Neuronal stem cell (in vitro differentiated cells): ENCODE measurements at regions not wholly inside any gene's neighbourhood (a gene's known extent, or its start where the extent isn't known, plus 50 kb on each side); places are given as distances from the start of the nearest gene placed in this dataset.
"Not testable (repeated sequence)": the region's sequence is repeated elsewhere in the genome, so short reads cannot be mapped to it uniquely, and the experiment has no call there.

Experiments
- DNase-seq: peaks from one replicate; pipeline ENCODE4 v3.0.0-alpha.2; 2013; ENCODE audit warnings: low spot score
- H2AFZ ChIP-seq: one replicate; pipeline ENCODE4 v1.6.1; 2013; ENCODE audit warnings: mild to moderate bottlenecking, low read length, inconsistent platforms
- H2AK5ac ChIP-seq: 2 replicates; pipeline ENCODE4 v1.6.1; 2013; ENCODE audit warnings: low read depth, mild to moderate bottlenecking, inconsistent platforms, low read length, moderate library complexity, mixed read lengths
- H2BK120ac ChIP-seq: 2 replicates; pipeline ENCODE4 v1.6.1; 2013; ENCODE audit warnings: low read depth, mild to moderate bottlenecking, inconsistent platforms, low read length, moderate library complexity, mixed read lengths
- H2BK12ac ChIP-seq: one replicate; pipeline ENCODE4 v1.6.1; 2013; ENCODE audit warnings: low read length, inconsistent platforms
- H2BK15ac ChIP-seq: 2 replicates; pipeline ENCODE4 v1.6.1; 2013; ENCODE audit warnings: mild to moderate bottlenecking, low read length, inconsistent platforms, mixed read lengths
- H2BK5ac ChIP-seq: one replicate; pipeline ENCODE4 v1.6.1; 2013; ENCODE audit warnings: inconsistent platforms, mild to moderate bottlenecking, low read length, moderate library complexity
- H3K14ac ChIP-seq: one replicate; pipeline ENCODE4 v1.6.1; 2013; ENCODE audit warnings: low read length, inconsistent platforms
- H3K18ac ChIP-seq: 2 replicates; pipeline ENCODE4 v1.6.1; 2013; ENCODE audit warnings: low read length, inconsistent platforms
- H3K23ac ChIP-seq: 2 replicates; pipeline ENCODE4 v1.6.1; 2013; ENCODE audit warnings: low read depth, mild to moderate bottlenecking, mixed read lengths, low read length, inconsistent platforms; ENCODE audit not compliant: poor library complexity
- H3K27ac ChIP-seq: replicated peaks from 3 replicates; pipeline ENCODE4 v1.5.1; 2013; ENCODE audit warnings: low read length, inconsistent platforms
- H3K27me3 ChIP-seq, 3 experiments: 2 replicates each; pipeline ENCODE4 v1.6.1; 2013; ENCODE audit warnings: low read length in 3 of 3, mild to moderate bottlenecking in 2 of 3, inconsistent platforms in 1 of 3, low read depth in 1 of 3, mixed read lengths in 1 of 3, moderate library complexity in 1 of 3; ENCODE audit not compliant: control insufficient read depth in 3 of 3, insufficient read depth in 3 of 3
- H3K36me3 ChIP-seq, 2 donors: replicated peaks in 1 of 2; 2 replicates each; pipeline ENCODE4 v1.6.1; 2013; ENCODE audit warnings: low read length in 2 of 2; ENCODE audit not compliant: control insufficient read depth in 2 of 2, insufficient read depth in 2 of 2
- H3K4ac ChIP-seq: 2 replicates; pipeline ENCODE4 v1.6.1; 2013; ENCODE audit warnings: inconsistent platforms, mild to moderate bottlenecking, low read length, moderate library complexity
- H3K4me1 ChIP-seq, 2 donors: 1 replicate in 1 of 2; 2 replicates in 1 of 2; pipeline ENCODE4 v1.6.1; 2013; ENCODE audit warnings: low read length in 2 of 2, low read depth in 1 of 2; ENCODE audit not compliant: control insufficient read depth in 2 of 2, insufficient read depth in 1 of 2
- H3K4me2 ChIP-seq: one replicate; pipeline ENCODE4 v1.6.1; 2013; ENCODE audit warnings: mild to moderate bottlenecking, low read length, inconsistent platforms; ENCODE audit not compliant: insufficient read depth, poor library complexity, severe bottlenecking
- H3K4me3 ChIP-seq, 2 donors: 2 replicates each; pipeline ENCODE4 v1.5.1; 2013; ENCODE audit warnings: low read length in 2 of 2, mild to moderate bottlenecking in 2 of 2, inconsistent platforms in 1 of 2, moderate library complexity in 1 of 2
- H3K79me1 ChIP-seq: one replicate; pipeline ENCODE4 v1.6.1; 2013; ENCODE audit warnings: low read depth, mild to moderate bottlenecking, inconsistent platforms, low read length, moderate library complexity
- H3K9ac ChIP-seq: one replicate; pipeline ENCODE4 v1.6.1; 2013; ENCODE audit warnings: mild to moderate bottlenecking, low read depth, low read length, inconsistent platforms; ENCODE audit not compliant: poor library complexity
- H3K9me3 ChIP-seq, 2 donors: replicated peaks in 1 of 2; 2 replicates each; pipeline versions ENCODE3 to v1.6.1; 2013; ENCODE audit warnings: low read length in 2 of 2, mild to moderate bottlenecking in 2 of 2, inconsistent platforms in 1 of 2, low read depth in 1 of 2, mixed read lengths in 1 of 2, moderate library complexity in 1 of 2; ENCODE audit not compliant: control insufficient read depth in 2 of 2, insufficient read depth in 1 of 2
- H4K8ac ChIP-seq: one replicate; pipeline ENCODE4 v1.6.1; 2013; ENCODE audit warnings: low read depth, mild to moderate bottlenecking, inconsistent platforms, low read length, moderate library complexity
- H4K91ac ChIP-seq: one replicate; pipeline ENCODE4 v1.6.1; 2013; ENCODE audit warnings: low read length, low read depth, mild to moderate bottlenecking, inconsistent platforms; ENCODE audit not compliant: poor library complexity
- WGBS, 2 donors: extraction: QIAGEN DNeasy Blood & Tissue Kit; methylation state at CpG; one replicate each; pipeline ENCODE4 v1.1.7; 2013; ENCODE audit warnings: missing lambda C conversion rate in 2 of 2, mixed read lengths in 1 of 2; ENCODE audit not compliant: insufficient read length in 2 of 2, insufficient replicate concordance in 1 of 2; ENCODE audit errors: extremely low coverage in 2 of 2; 5-methylcytosine and 5-hydroxymethylcytosine counted together

DNA sequence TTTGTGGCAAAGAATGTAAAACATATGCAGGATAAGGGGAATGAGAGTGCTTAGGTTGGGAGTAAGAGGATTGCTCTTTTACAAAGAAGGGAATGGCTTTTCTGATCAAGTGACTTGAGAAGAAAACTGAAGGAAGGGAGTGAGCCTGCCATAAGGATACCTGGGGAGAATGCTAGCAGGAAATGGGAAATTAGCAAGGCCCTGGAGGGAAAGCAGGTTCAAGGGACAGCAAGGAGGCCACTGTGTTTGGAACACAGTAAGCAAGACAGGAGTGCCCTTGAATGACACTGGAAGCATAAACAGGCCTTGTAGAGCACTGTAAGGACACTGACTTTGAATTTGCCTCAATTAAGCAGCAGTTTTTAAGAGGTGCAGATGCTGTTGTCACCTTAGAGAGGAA lies 1069.9 kb downstream of the DNAJB9 start:
- Histone ChIP-seq H2AK5ac (no peak overlapping the region), H3K9ac (no peak overlapping the region), H2BK5ac (no peak overlapping the region), H3K4me1 (peaks cover 0 to 1% of the 10 kb centered on the region in 2 donors), H3K14ac (no peak overlapping the region), H4K8ac (no peak overlapping the region), H3K36me3 (no peaks in the 10 kb centered on the region), H3K27ac (no peak overlapping the region), H3K79me1 (no peaks in the 10 kb centered on the region), H3K18ac (no peak overlapping the region), H2BK12ac (no peak overlapping the region), H4K91ac (no peak overlapping the region), H3K4me2 (no peak overlapping the region), H2BK15ac (no peak overlapping the region), H3K27me3 (no peaks in the 10 kb centered on the region), H3K23ac (no peak overlapping the region), H3K9me3 (no peaks in the 10 kb centered on the region), H3K4ac (no peak overlapping the region), H2BK120ac (no peak overlapping the region), H2AFZ (no peak overlapping the region), H3K4me3 (no peak overlapping the region)
- DNase-seq: no peak

- no CpG with 5 or more reads among the region's 7 CpGs for WGBS, 2 donors
Observed at GRCh38 chr7:109641445-109641844, 1071.8 kb downstream of the DNAJB9 start.

DNA sequence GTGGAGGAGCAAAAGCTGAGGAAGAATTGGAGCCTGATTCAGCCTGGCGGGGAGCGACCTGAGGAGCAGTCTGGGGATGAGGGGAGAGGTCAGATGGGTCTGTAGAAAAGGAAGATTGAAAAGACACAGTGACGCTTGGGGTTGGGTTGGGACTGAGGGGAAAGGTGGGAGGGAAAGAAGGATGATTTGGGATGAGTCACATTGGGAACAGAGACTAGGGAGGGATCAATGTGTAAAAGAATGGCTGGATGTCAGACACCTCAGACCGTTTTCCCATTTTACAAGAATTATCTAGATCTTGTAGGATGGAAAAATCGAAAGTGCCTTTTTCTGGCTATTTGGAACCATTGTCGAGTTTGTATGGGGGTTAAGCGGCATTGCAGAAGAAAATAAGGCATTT lies 1076.5 kb downstream of the DNAJB9 start:
- WGBS, 2 donors: no CpG with 5 or more reads among the region's 7 CpGs
- H3K14ac ChIP-seq: no peak overlapping the region

More at GRCh38 chr7:109641445-109641844, 1071.8 kb downstream of the DNAJB9 start:
- no peak for DNase-seq
- Histone ChIP-seq H3K23ac (no peak overlapping the region), H3K4me1 (peaks cover 0 to 1% of the 10 kb centered on the region in 2 donors), H2AFZ (no peak overlapping the region), H3K4me3 (no peak overlapping the region), H4K91ac (no peak overlapping the region), H3K14ac (no peak overlapping the region), H3K9ac (no peak overlapping the region), H3K27ac (no peak overlapping the region), H3K4ac (no peak overlapping the region), H2AK5ac (no peak overlapping the region), H3K27me3 (no peaks in the 10 kb centered on the region), H2BK15ac (no peak overlapping the region), H3K36me3 (no peaks in the 10 kb centered on the region), H3K79me1 (no peaks in the 10 kb centered on the region), H2BK12ac (no peak overlapping the region), H2BK5ac (no peak overlapping the region), H4K8ac (no peak overlapping the region), H3K9me3 (no peaks in the 10 kb centered on the region), H3K4me2 (no peak overlapping the region), H2BK120ac (no peak overlapping the region), H3K18ac (no peak overlapping the region)

DNA sequence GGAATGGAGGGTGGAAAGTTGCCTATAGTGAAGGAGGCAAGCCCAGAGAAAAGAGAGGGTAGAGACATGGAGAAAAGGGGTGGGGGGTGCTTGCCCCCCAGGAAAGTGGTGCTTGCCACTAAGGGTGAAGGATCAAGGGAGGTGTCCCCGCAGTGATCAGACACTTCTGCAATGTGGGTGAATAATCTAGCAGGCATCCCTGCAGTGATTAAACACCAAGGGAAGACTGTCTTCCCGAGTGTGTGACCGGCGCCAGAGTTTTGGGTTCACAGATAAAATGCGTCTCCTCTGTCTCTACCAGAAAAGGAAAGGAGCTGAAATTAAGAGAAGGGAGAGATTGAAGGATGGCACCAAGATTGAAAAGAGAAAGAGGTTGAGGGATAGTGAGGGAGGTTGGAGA lies 1076.9 kb downstream of the DNAJB9 start:
- DNase-seq, H2BK12ac ChIP-seq, H3K27me3 ChIP-seq, H3K14ac ChIP-seq, H3K9ac ChIP-seq, H3K79me1 ChIP-seq, H3K23ac ChIP-seq, H4K91ac ChIP-seq, H3K9me3 ChIP-seq, H3K4me3 ChIP-seq, H3K27ac ChIP-seq, H3K4me1 ChIP-seq, H3K18ac ChIP-seq, H4K8ac ChIP-seq, H2BK15ac ChIP-seq, H2BK120ac ChIP-seq, H3K4ac ChIP-seq, H2AK5ac ChIP-seq, H2AFZ ChIP-seq, H2BK5ac ChIP-seq, H3K4me2 ChIP-seq, H3K36me3 ChIP-seq: not testable (repeated sequence)
- WGBS, 2 donors: no CpG with 5 or more reads among the region's 5 CpGs

More for the DNA sequence above, 1076.5 kb downstream of the DNAJB9 start:
- no peak overlapping the region for H4K8ac ChIP-seq
- no peak overlapping the region for H3K27ac ChIP-seq
- no peaks in the 10 kb centered on the region for H3K27me3 ChIP-seq
- H2BK120ac ChIP-seq: no peak overlapping the region
- no peaks in the 10 kb centered on the region for H3K9me3 ChIP-seq
- no peak overlapping the region for H3K4me2 ChIP-seq
- H2BK5ac ChIP-seq: no peak overlapping the region
- no peak overlapping the region for H3K9ac ChIP-seq
- H3K79me1 ChIP-seq: no peaks in the 10 kb centered on the region
- no peak overlapping the region for H4K91ac ChIP-seq
- no peak overlapping the region for H3K4me3 ChIP-seq
- no peak overlapping the region for H3K23ac ChIP-seq
- H3K4ac ChIP-seq: no peak overlapping the region
- no peaks in the 10 kb centered on the region for H3K36me3 ChIP-seq
- no peak overlapping the region for H2AFZ ChIP-seq
- no peak for DNase-seq
- H2AK5ac ChIP-seq: no peak overlapping the region
- H2BK12ac ChIP-seq: no peak overlapping the region
- H2BK15ac ChIP-seq: no peak overlapping the region
- no peak overlapping the region for H3K18ac ChIP-seq
- peaks cover 0 to 1% of the 10 kb centered on the region in 2 donors for H3K4me1 ChIP-seq
